ENCODE measurements at regions not wholly inside any gene's neighbourhood (a gene's known extent, or its start where the extent isn't known, plus 50 kb on each side); places are given as distances from the start of the nearest gene placed in this dataset.

DNA sequence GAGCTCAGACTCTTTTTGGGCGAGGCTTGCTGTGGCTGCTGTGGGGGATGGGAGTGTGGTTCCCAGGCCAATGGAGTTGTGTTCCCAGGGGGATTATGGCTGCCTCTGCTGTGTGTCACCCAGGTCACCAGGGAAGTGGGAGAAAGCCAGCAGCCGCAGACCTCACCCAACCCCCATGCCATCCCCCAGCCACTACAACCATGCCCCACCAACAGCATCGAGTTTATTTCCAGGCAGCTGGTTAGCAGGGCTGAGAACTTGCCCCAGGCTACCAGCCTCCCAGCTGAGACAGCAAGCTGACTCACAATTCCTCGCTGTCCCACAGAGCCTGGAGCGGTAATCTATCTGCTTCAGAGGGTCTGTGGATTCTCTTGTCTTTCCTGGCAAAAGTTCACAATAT, 331.7 kb downstream of the FRK start:
- TF ChIP-seq, protein P1, sequence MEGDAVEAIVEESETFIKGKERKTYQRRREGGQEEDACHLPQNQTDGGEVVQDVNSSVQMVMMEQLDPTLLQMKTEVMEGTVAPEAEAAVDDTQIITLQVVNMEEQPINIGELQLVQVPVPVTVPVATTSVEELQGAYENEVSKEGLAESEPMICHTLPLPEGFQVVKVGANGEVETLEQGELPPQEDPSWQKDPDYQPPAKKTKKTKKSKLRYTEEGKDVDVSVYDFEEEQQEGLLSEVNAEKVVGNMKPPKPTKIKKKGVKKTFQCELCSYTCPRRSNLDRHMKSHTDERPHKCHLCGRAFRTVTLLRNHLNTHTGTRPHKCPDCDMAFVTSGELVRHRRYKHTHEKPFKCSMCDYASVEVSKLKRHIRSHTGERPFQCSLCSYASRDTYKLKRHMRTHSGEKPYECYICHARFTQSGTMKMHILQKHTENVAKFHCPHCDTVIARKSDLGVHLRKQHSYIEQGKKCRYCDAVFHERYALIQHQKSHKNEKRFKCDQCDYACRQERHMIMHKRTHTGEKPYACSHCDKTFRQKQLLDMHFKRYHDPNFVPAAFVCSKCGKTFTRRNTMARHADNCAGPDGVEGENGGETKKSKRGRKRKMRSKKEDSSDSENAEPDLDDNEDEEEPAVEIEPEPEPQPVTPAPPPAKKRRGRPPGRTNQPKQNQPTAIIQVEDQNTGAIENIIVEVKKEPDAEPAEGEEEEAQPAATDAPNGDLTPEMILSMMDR (IDR thresholded peaks at IDR 0.05), result no peak
- TF ChIP-seq FOXJ3 (CRISPR knock-in tag; IDR thresholded peaks at IDR 0.05) (no peak), TCF12 (IDR thresholded peaks at IDR 0.05) (no peak), TAF1 (IDR thresholded peaks at IDR 0.05; ENCODE audit: borderline replicate concordance, low read depth, low read length) (no peak), CHD2 (IDR thresholded peaks at IDR 0.05; ENCODE audit: low read length, partially characterized antibody) (no peak), USF2 (IDR thresholded peaks at IDR 0.05; ENCODE audit: borderline replicate concordance, low read depth, low read length) (no peak), EP300 (IDR thresholded peaks at IDR 0.05; ENCODE audit: borderline replicate concordance in 1 of 2, low read depth in 1 of 2, low read length in 1 of 2) (no peak), YY1 (IDR thresholded peaks at IDR 0.05; ENCODE audit: low read depth) (no peak), JUND (IDR thresholded peaks at IDR 0.05) (no peak), POLR2AphosphoS5 (IDR thresholded peaks at IDR 0.05; ENCODE audit: low read depth, low read length) (no peak), USF1 (IDR thresholded peaks at IDR 0.05; ENCODE audit: borderline replicate concordance, low read depth) (no peak), EZH2phosphoT487 (IDR thresholded peaks at IDR 0.05; ENCODE audit: borderline replicate concordance, low read depth) (no peak), TEAD4 (IDR thresholded peaks at IDR 0.05; ENCODE audit: borderline replicate concordance, insufficient read depth) (no peak)
- TF ChIP-seq, protein P2, sequence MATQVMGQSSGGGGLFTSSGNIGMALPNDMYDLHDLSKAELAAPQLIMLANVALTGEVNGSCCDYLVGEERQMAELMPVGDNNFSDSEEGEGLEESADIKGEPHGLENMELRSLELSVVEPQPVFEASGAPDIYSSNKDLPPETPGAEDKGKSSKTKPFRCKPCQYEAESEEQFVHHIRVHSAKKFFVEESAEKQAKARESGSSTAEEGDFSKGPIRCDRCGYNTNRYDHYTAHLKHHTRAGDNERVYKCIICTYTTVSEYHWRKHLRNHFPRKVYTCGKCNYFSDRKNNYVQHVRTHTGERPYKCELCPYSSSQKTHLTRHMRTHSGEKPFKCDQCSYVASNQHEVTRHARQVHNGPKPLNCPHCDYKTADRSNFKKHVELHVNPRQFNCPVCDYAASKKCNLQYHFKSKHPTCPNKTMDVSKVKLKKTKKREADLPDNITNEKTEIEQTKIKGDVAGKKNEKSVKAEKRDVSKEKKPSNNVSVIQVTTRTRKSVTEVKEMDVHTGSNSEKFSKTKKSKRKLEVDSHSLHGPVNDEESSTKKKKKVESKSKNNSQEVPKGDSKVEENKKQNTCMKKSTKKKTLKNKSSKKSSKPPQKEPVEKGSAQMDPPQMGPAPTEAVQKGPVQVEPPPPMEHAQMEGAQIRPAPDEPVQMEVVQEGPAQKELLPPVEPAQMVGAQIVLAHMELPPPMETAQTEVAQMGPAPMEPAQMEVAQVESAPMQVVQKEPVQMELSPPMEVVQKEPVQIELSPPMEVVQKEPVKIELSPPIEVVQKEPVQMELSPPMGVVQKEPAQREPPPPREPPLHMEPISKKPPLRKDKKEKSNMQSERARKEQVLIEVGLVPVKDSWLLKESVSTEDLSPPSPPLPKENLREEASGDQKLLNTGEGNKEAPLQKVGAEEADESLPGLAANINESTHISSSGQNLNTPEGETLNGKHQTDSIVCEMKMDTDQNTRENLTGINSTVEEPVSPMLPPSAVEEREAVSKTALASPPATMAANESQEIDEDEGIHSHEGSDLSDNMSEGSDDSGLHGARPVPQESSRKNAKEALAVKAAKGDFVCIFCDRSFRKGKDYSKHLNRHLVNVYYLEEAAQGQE (IDR thresholded peaks at IDR 0.05; ENCODE audit: low read depth, low read length), result no peak

All from SK-N-SH (cell line).